Stimulated activated CD4-positive, alpha-beta T cell treated with anti-CD3 and anti-CD28 coated beads, Interleukin-4, amount 100 ng/mL, for 48 hours (primary cell): ENCODE measurements at regions not wholly inside any gene's neighbourhood (a gene's known extent, or its start where the extent isn't known, plus 50 kb on each side); places are given as distances from the start of the nearest gene placed in this dataset.
"Not testable (repeated sequence)": the region's sequence is repeated elsewhere in the genome, so short reads cannot be mapped to it uniquely, and the experiment has no call there.

Experiments
- DNase-seq, 2 donors: peaks; one replicate each; pipeline ENCODE4 v3.0.0-alpha.2; 2020; ENCODE audit warnings: low read depth in 2 of 2

GRCh38 chr2:66174491-66174890, 260.4 kb upstream of the MEIS1 start:
- no peak for DNase-seq

- DNase-seq = no peak
These were observed 261.3 kb upstream of the MEIS1 start for GRCh38 chr2:66173645-66174044.

GRCh38 chr2:66171530-66171929, 263.4 kb upstream of the MEIS1 start:
- DNase-seq = no peak

GRCh38 chr2:66170744-66171330, 264.1 kb upstream of the MEIS1 start:
- DNase-seq = no peak

GRCh38 chr2:66169076-66169475, 265.8 kb upstream of the MEIS1 start:
- DNase-seq = no peak

- no peak for DNase-seq
These were observed 270.5 kb upstream of the MEIS1 start for GRCh38 chr2:66164470-66164869.

- DNase-seq = no peak
These were observed 278.8 kb upstream of the MEIS1 start for GRCh38 chr2:66156171-66156570.

GRCh38 chr2:66153941-66154340, 281.0 kb upstream of the MEIS1 start:
- DNase-seq = no peak

- no peak for DNase-seq
These were observed 289.4 kb upstream of the MEIS1 start for GRCh38 chr2:66145490-66145889.

- DNase-seq = not testable (repeated sequence)
These were observed 290.6 kb upstream of the MEIS1 start for GRCh38 chr2:66144324-66144723.

GRCh38 chr2:66137606-66138130, 297.3 kb upstream of the MEIS1 start:
- DNase-seq = no peak

GRCh38 chr2:66134138-66134701, 300.7 kb upstream of the MEIS1 start:
- DNase-seq = no peak

GRCh38 chr2:66127656-66128055, 307.3 kb upstream of the MEIS1 start:
- DNase-seq = no peak

GRCh38 chr2:66127061-66127460, 307.9 kb upstream of the MEIS1 start:
- DNase-seq = no peak

- DNase-seq = no peak
These were observed 309.0 kb upstream of the MEIS1 start for GRCh38 chr2:66125951-66126350.

GRCh38 chr2:66122516-66122915, 312.4 kb upstream of the MEIS1 start:
- DNase-seq = no peak

- no peak for DNase-seq
These were observed 313.0 kb upstream of the MEIS1 start for GRCh38 chr2:66121946-66122345.

- DNase-seq = no peak
These were observed 320.8 kb upstream of the MEIS1 start for GRCh38 chr2:66113988-66114625.

- DNase-seq = no peak
These were observed 323.2 kb upstream of the MEIS1 start for GRCh38 chr2:66111706-66112105.

GRCh38 chr2:66110608-66111007, 324.3 kb upstream of the MEIS1 start:
- DNase-seq = no peak

GRCh38 chr2:66110086-66110485, 324.8 kb upstream of the MEIS1 start:
- no peak for DNase-seq

GRCh38 chr2:66109419-66109818, 325.5 kb upstream of the MEIS1 start:
- no peak for DNase-seq

GRCh38 chr2:66105066-66105753, 329.7 kb upstream of the MEIS1 start:
- DNase-seq = no peak
